Endothelial cell of umbilical vein (primary cell): ENCODE measurements at regions not wholly inside any gene's neighbourhood (a gene's known extent, or its start where the extent isn't known, plus 50 kb on each side); places are given as distances from the start of the nearest gene placed in this dataset.

Experiments
- BruUV-seq: library from RNA; stranded (reverse); fragments of 400-500 nt; replicated peaks from 2 replicates; lab custom pipeline; 2021; lab: Mats Ljungman, UMichigan
- CTCF ChIA-PET: fragments of 300-600, 350-600 bp; sonication (Branson Sonifier 250); formaldehyde crosslinking; loops from one replicate; lab custom pipeline; 2021; ENCODE audit warnings: antibody characterized with exemption, inconsistent platforms; lab: Charles Lee
- POLR2A ChIA-PET: fragments of 300-600, 350-600 bp; sonication (Branson Sonifier 250); formaldehyde crosslinking; loops from one replicate; lab custom pipeline; 2021; ENCODE audit warnings: antibody characterized with exemption, inconsistent platforms; lab: Charles Lee
- DNase-seq: peaks from one replicate; pipeline ENCODE4 v3.0.0-alpha.2; 2011; ENCODE audit warnings: low read depth, low spot score
- FAIRE-seq: peaks from 2 replicates; lab custom pipeline; 2011; peaks lifted over from hg19 to GRCh38; lab: Jason Lieb, UNC
- H2AFZ ChIP-seq: 2 replicates; pipeline ENCODE4 v1.6.0; 2012; ENCODE audit warnings: low read depth, low read length, control low read depth, inconsistent platforms
- H3K27ac ChIP-seq: 2 replicates; pipeline ENCODE4 v1.5.1; 2011; ENCODE audit warnings: low read depth, mild to moderate bottlenecking, control low read depth, low read length, moderate library complexity; ENCODE audit not compliant: insufficient read depth
- H3K27me3 ChIP-seq, 2 experiments: 2 replicates each; pipeline versions ENCODE4 v1.6.0 to v1.6.1; 2011; ENCODE audit warnings: low read length in 2 of 2, mixed read lengths in 1 of 2; ENCODE audit not compliant: control insufficient read depth in 2 of 2, insufficient read depth in 2 of 2
- H3K36me3 ChIP-seq, 2 experiments: 2 replicates in 1 of 2; 3 replicates in 1 of 2; pipeline ENCODE4 v1.5.1; 2011; ENCODE audit warnings: low read length in 2 of 2, mild to moderate bottlenecking in 1 of 2, moderate library complexity in 1 of 2; ENCODE audit not compliant: control insufficient read depth in 2 of 2, insufficient read depth in 2 of 2; ENCODE audit errors: extremely low read depth in 1 of 2
- H3K4me1 ChIP-seq: 3 replicates; pipeline ENCODE4 v1.5.1; 2011; ENCODE audit warnings: mild to moderate bottlenecking, low read length; ENCODE audit not compliant: control insufficient read depth, insufficient read depth; ENCODE audit errors: extremely low read depth
- H3K4me2 ChIP-seq: 2 replicates; pipeline ENCODE4 v1.6.1; 2011; ENCODE audit warnings: low read length, control low read depth, mixed read lengths; ENCODE audit not compliant: insufficient read depth
- H3K4me3 ChIP-seq, 3 experiments: fragments of 200-600 bp in 1 of 3; sonication (generic), shearing (Covaris generic) in 1 of 3; replicated peaks in 1 of 3; 2 replicates each; pipeline ENCODE4 v1.5.1; 2011 to 2016; ENCODE audit warnings: control low read depth in 3 of 3, low read length in 3 of 3, mild to moderate bottlenecking in 2 of 3, inconsistent platforms in 1 of 3, low read depth in 1 of 3, moderate library complexity in 1 of 3; ENCODE audit not compliant: insufficient read depth in 1 of 3
- H3K79me2 ChIP-seq: 2 replicates; pipeline ENCODE4 v1.6.0; 2012; ENCODE audit warnings: low read length, inconsistent platforms; ENCODE audit not compliant: control insufficient read depth, insufficient read depth
- H3K9ac ChIP-seq: replicated peaks from 2 replicates; pipeline ENCODE3; 2011; ENCODE audit warnings: low read length, control low read depth; ENCODE audit not compliant: insufficient read depth; ENCODE audit errors: extremely low read depth
- H3K9me1 ChIP-seq: replicated peaks from 3 replicates; pipeline ENCODE4 v1.6.0; 2011; ENCODE audit warnings: mild to moderate bottlenecking, low read length; ENCODE audit not compliant: control insufficient read depth, insufficient read depth; ENCODE audit errors: extremely low read depth
- H3K9me3 ChIP-seq: replicated peaks from 2 replicates; pipeline ENCODE4 v1.5.1; 2012; ENCODE audit warnings: low read length, inconsistent platforms; ENCODE audit not compliant: control insufficient read depth, insufficient read depth
- H4K20me1 ChIP-seq: replicated peaks from 2 replicates; pipeline ENCODE3; 2011; ENCODE audit warnings: mild to moderate bottlenecking, low read length; ENCODE audit not compliant: control insufficient read depth, insufficient read depth; ENCODE audit errors: extremely low read depth
- CTCF ChIP-seq, 2 donors: IDR thresholded peaks; 1 replicate in 1 of 2; 2 replicates in 1 of 2; pipeline ENCODE4 v1.5.1; 2011; ENCODE audit warnings: low read length in 2 of 2, mild to moderate bottlenecking in 2 of 2, moderate library complexity in 2 of 2, control low read depth in 1 of 2, inconsistent platforms in 1 of 2, low read depth in 1 of 2; ENCODE audit not compliant: insufficient read depth in 1 of 2; ENCODE audit errors: extremely low read depth in 1 of 2
- EZH2 ChIP-seq: IDR thresholded peaks from 2 replicates; pipeline ENCODE4 v1.6.1; 2012; ENCODE audit warnings: borderline replicate concordance, low read depth, mild to moderate bottlenecking, moderate library complexity, low read length, inconsistent platforms; ENCODE audit not compliant: severe bottlenecking
- FOS ChIP-seq: IDR thresholded peaks from 2 replicates; pipeline ENCODE4 v1.6.1; 2011; ENCODE audit warnings: mild to moderate bottlenecking, low read length, moderate library complexity, borderline replicate concordance; ENCODE audit not compliant: insufficient read depth
- GATA2 ChIP-seq: IDR thresholded peaks from 2 replicates; pipeline ENCODE4 v1.7.0; 2011; ENCODE audit warnings: low read depth, mild to moderate bottlenecking, moderate library complexity, mixed read lengths, low read length; ENCODE audit not compliant: insufficient read length, insufficient read depth
- JUN ChIP-seq: IDR thresholded peaks from 2 replicates; pipeline ENCODE4 v1.6.1; 2011; ENCODE audit warnings: borderline replicate concordance, low read depth; ENCODE audit not compliant: insufficient read length, insufficient read depth
- MAX ChIP-seq: IDR thresholded peaks from 2 replicates; pipeline ENCODE4 v1.6.1; 2011; ENCODE audit not compliant: insufficient read depth, insufficient read length
- MYC ChIP-seq: IDR thresholded peaks from one replicate; pipeline ENCODE4 v1.6.1; 2011; ENCODE audit warnings: mild to moderate bottlenecking, low read depth, low read length
- POLR2A ChIP-seq: IDR thresholded peaks from 2 replicates; pipeline ENCODE4 v1.6.1; 2012; ENCODE audit warnings: low read depth, mild to moderate bottlenecking, control low read depth, low read length
- POLR2AphosphoS5 ChIP-seq: IDR thresholded peaks from 2 replicates; pipeline ENCODE4 v1.6.1; 2012; ENCODE audit warnings: low read depth, mild to moderate bottlenecking, control low read depth, low read length, moderate library complexity; ENCODE audit not compliant: insufficient read depth
- dilution Hi-C: fragments of 300-500 bp; cut with MboI; formaldehyde crosslinking; loops from one replicate; pipeline ENCODE4 v1.15.0; 2019; ENCODE audit warnings: low sequenced_read_pairs; ENCODE audit not compliant: extremely low pct_ligation_motif_present
- intact Hi-C: fragments of 100-400 bp; cut with micrococcal nuclease; formaldehyde crosslinking; loops from one replicate; pipeline ENCODE4 v1.10.0; 2022

- no peak for FAIRE-seq
- H3K4me2 ChIP-seq = no peak overlapping the region
- no peaks in the 10 kb centered on the region for H3K9me1 ChIP-seq
- no peaks in the 10 kb centered on the region for H3K9me3 ChIP-seq
- DNase-seq = no peak
- no peaks in the 10 kb centered on the region for H3K4me1 ChIP-seq
- ChIA-PET CTCF (no interaction called here), POLR2A (no interaction called here)
- BruUV-seq = no TSS peak
- no peaks in the 10 kb centered on the region for H3K27me3 ChIP-seq
- no peak overlapping the region for H3K9ac ChIP-seq
- no peaks in the 10 kb centered on the region for H3K36me3 ChIP-seq
- intact Hi-C loops (no loop called here), dilution Hi-C loops (no loop called here)
- H4K20me1 ChIP-seq = no peaks in the 10 kb centered on the region
- no peaks in the 10 kb centered on the region for H3K79me2 ChIP-seq
- TF ChIP-seq FOS = no peak
- no peak for TF ChIP-seq MAX
- no peak overlapping the region for H3K27ac ChIP-seq
- H3K4me3 ChIP-seq = no peak overlapping the region
- no peak overlapping the region for H2AFZ ChIP-seq
Measured at GRCh38 chrX:81857192-81857591, 655.3 kb downstream of the SH3BGRL start.

- Histone ChIP-seq H4K20me1 (no peaks in the 10 kb centered on the region), H3K4me3 (no peak overlapping the region), H3K9me3 (no peaks in the 10 kb centered on the region), H3K27ac (no peak overlapping the region), H3K27me3 (no peaks in the 10 kb centered on the region), H3K36me3 (no peaks in the 10 kb centered on the region), H3K9ac (no peak overlapping the region), H2AFZ (no peak overlapping the region), H3K4me2 (no peak overlapping the region), H3K4me1 (no peaks in the 10 kb centered on the region), H3K9me1 (no peaks in the 10 kb centered on the region), H3K79me2 (no peaks in the 10 kb centered on the region)
- no TSS peak for BruUV-seq
- TF ChIP-seq FOS = no peak
- no peak for TF ChIP-seq GATA2
- no peak for TF ChIP-seq CTCF (IDR thresholded peaks at IDR 0.05; ENCODE audit: extremely low read depth in 1 of 2, insufficient read depth in 1 of 2, low read depth in 1 of 2, low read length in 2 of 2)
- TF ChIP-seq POLR2A = no peak
- no peak for TF ChIP-seq MYC
- TF ChIP-seq MAX = no peak
- TF ChIP-seq JUN = no peak
- TF ChIP-seq EZH2 = no peak
- TF ChIP-seq POLR2AphosphoS5 = no peak
- FAIRE-seq = no peak
- CTCF ChIA-PET = no interaction called here
- POLR2A ChIA-PET = no interaction called here
- DNase-seq = no peak
- intact Hi-C loops = no loop called here
- dilution Hi-C loops = no loop called here
Measured at GRCh38 chrX:81866873-81867272, 665.0 kb downstream of the SH3BGRL start.
